Spinal cord (tissue), 9 donors: ENCODE measurements at regions not wholly inside any gene's neighbourhood (a gene's known extent, or its start where the extent isn't known, plus 50 kb on each side); places are given as distances from the start of the nearest gene placed in this dataset.

Source experiments
- DNase-seq, 6 donors: peaks; one replicate each; pipeline versions ENCODE4 v3.0.0 to v3.0.0-alpha.2; 2013 to 2015; ENCODE audit warnings: low spot score in 6 of 6, low read depth in 4 of 6
- H3K27ac ChIP-seq: one replicate; pipeline ENCODE4 v1.5.1; 2013; ENCODE audit warnings: low read depth, low read length, control low read depth
- H3K27me3 ChIP-seq: one replicate; pipeline ENCODE4 v1.6.1; 2013; ENCODE audit warnings: low read length; ENCODE audit not compliant: control insufficient read depth, insufficient read depth
- H3K36me3 ChIP-seq: one replicate; pipeline ENCODE4 v1.6.1; 2013; ENCODE audit warnings: low read length; ENCODE audit not compliant: control insufficient read depth, insufficient read depth
- H3K4me1 ChIP-seq: one replicate; pipeline ENCODE4 v1.6.1; 2013; ENCODE audit warnings: low read length; ENCODE audit not compliant: control insufficient read depth, insufficient read depth
- H3K4me3 ChIP-seq: one replicate; pipeline ENCODE4 v1.5.1; 2013; ENCODE audit warnings: low read depth, low read length, control low read depth
- H3K9me3 ChIP-seq: one replicate; pipeline ENCODE4 v1.6.1; 2013; ENCODE audit warnings: low read length; ENCODE audit not compliant: control insufficient read depth, insufficient read depth
- WGBS: methylation state at CpG from one replicate; pipeline ENCODE4 v1.1.5; 2013; ENCODE audit warnings: missing lambda C conversion rate; ENCODE audit not compliant: insufficient coverage; 5-methylcytosine and 5-hydroxymethylcytosine counted together
- donor health status: healthy.

- peaks cover 3% of the 10 kb centered on the region for H3K9me3 ChIP-seq
- H3K27me3 ChIP-seq, result no peaks in the 10 kb centered on the region
- DNase-seq, result peak in 2 of 6 donors; percentile 19 to 64
- WGBS, result 60% methylated on average over 3 of the region's 5 CpGs
- H3K4me1 ChIP-seq, result no peaks in the 10 kb centered on the region
- no peaks in the 10 kb centered on the region for H3K36me3 ChIP-seq
- H3K27ac ChIP-seq, result no peak overlapping the region
- H3K4me3 ChIP-seq, result no peak overlapping the region
Measured at GRCh38 chr1:55337801-55338447, 122.8 kb upstream of the USP24 start.

- no peak for DNase-seq
- WGBS, result 93% methylated on average over 5 of the region's 6 CpGs
- Histone ChIP-seq H3K27ac (no peak overlapping the region), H3K27me3 (no peaks in the 10 kb centered on the region), H3K36me3 (no peaks in the 10 kb centered on the region), H3K9me3 (no peaks in the 10 kb centered on the region), H3K4me1 (no peaks in the 10 kb centered on the region), H3K4me3 (no peak overlapping the region)
Measured at GRCh38 chr1:55334797-55335196, 119.6 kb upstream of the USP24 start.

DNA sequence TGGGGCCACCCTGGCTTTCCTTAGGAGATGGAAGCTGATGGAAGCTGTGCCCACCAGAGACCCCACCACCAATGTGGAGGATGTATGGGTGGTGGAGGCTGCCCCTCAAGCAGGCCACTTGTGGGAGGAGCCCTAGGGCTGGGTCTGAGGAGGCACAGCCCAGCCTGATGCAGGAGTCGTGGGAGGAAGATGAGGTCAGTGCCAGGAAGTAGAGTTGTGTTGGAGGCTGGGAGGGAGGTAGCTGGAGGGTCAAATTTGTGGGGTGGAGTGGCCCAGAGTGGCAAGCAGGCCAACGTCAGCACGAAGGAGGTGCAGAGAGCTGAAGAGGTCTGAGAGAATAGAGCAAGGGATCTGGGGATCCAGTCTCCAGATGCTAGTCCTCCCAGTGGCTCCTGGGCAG lies 119.0 kb upstream of the USP24 start:
- Histone ChIP-seq H3K36me3 (no peaks in the 10 kb centered on the region), H3K4me1 (peaks cover under 1% of the 10 kb centered on the region), H3K27ac (no peak overlapping the region), H3K9me3 (no peaks in the 10 kb centered on the region), H3K27me3 (no peaks in the 10 kb centered on the region), H3K4me3 (no peak overlapping the region)
- 80% methylated on average over 3 of the region's 3 CpGs for WGBS
- DNase-seq, result no peak

DNA sequence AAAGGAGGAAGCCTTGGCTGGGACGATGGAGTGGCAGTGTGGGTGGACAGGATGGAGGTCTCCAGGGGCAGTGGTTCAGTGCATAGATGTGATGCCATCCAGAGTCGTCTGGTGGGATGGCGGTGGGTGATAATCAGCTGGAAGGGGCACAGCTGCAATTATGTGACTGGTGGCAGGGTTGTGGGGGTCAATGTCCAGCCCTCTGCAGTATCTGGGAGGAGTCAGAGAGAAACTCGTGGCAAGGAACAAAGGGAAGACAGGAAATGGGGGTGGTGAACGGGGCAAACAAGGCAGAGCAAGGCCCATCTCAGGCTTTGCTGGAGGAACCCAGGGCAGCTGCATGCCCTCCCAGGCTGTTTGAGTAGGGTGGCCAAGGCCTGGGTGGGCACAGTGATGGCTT lies 118.3 kb upstream of the USP24 start:
- no peak overlapping the region for H3K4me3 ChIP-seq
- 90% methylated on average over 5 of the region's 5 CpGs for WGBS
- H3K9me3 ChIP-seq, result no peaks in the 10 kb centered on the region
- no peaks in the 10 kb centered on the region for H3K36me3 ChIP-seq
- no peaks in the 10 kb centered on the region for H3K27me3 ChIP-seq
- no peak for DNase-seq
- H3K27ac ChIP-seq, result no peak overlapping the region
- peaks cover 5% of the 10 kb centered on the region for H3K4me1 ChIP-seq

- H3K27ac ChIP-seq, result no peak overlapping the region
- H3K27me3 ChIP-seq, result no peaks in the 10 kb centered on the region
- WGBS, result 100% methylated on average over 2 of the region's 7 CpGs
- H3K36me3 ChIP-seq, result no peaks in the 10 kb centered on the region
- no peak for DNase-seq
- H3K9me3 ChIP-seq, result no peaks in the 10 kb centered on the region
- H3K4me3 ChIP-seq, result no peak overlapping the region
- peaks cover 5% of the 10 kb centered on the region for H3K4me1 ChIP-seq
Measured at GRCh38 chr1:55331351-55331750, 116.2 kb upstream of the USP24 start.

- H3K27me3 ChIP-seq, result no peaks in the 10 kb centered on the region
- no peaks in the 10 kb centered on the region for H3K36me3 ChIP-seq
- peak in 1 of 6 donors; percentile 71 for DNase-seq
- H3K9me3 ChIP-seq, result no peaks in the 10 kb centered on the region
- peaks cover 5% of the 10 kb centered on the region for H3K4me1 ChIP-seq
- WGBS, result 54% methylated on average over 2 of the region's 4 CpGs
- no peak overlapping the region for H3K27ac ChIP-seq
- H3K4me3 ChIP-seq, result no peak overlapping the region
Measured at GRCh38 chr1:55329808-55330432, 114.8 kb upstream of the USP24 start.

GRCh38 chr1:55329091-55329490 lies 113.9 kb upstream of the USP24 start:
- H3K9me3 ChIP-seq, result no peaks in the 10 kb centered on the region
- 62% methylated on average over 4 of the region's 5 CpGs for WGBS
- no peak overlapping the region for H3K27ac ChIP-seq
- DNase-seq, result peak in 1 of 6 donors; percentile 28
- no peaks in the 10 kb centered on the region for H3K36me3 ChIP-seq
- no peaks in the 10 kb centered on the region for H3K27me3 ChIP-seq
- H3K4me1 ChIP-seq, result peaks cover 5% of the 10 kb centered on the region
- H3K4me3 ChIP-seq, result no peak overlapping the region

GRCh38 chr1:55326496-55327243 lies 111.5 kb upstream of the USP24 start:
- peak in 1 of 6 donors; percentile 25 for DNase-seq
- no peak overlapping the region for H3K27ac ChIP-seq
- no peak overlapping the region for H3K4me3 ChIP-seq
- 56% methylated on average over 5 of the region's 14 CpGs for WGBS
- H3K36me3 ChIP-seq, result no peaks in the 10 kb centered on the region
- H3K9me3 ChIP-seq, result no peaks in the 10 kb centered on the region
- H3K27me3 ChIP-seq, result no peaks in the 10 kb centered on the region
- peaks cover 5% of the 10 kb centered on the region for H3K4me1 ChIP-seq

GRCh38 chr1:55323760-55324159 lies 108.6 kb upstream of the USP24 start:
- 54% methylated on average over 4 of the region's 6 CpGs for WGBS
- Histone ChIP-seq H3K27ac (no peak overlapping the region), H3K27me3 (no peaks in the 10 kb centered on the region), H3K36me3 (no peaks in the 10 kb centered on the region), H3K4me3 (no peak overlapping the region), H3K9me3 (no peaks in the 10 kb centered on the region), H3K4me1 (peaks cover under 1% of the 10 kb centered on the region)
- DNase-seq, result no peak
